ENCODE measurements at regions not wholly inside any gene's neighbourhood (a gene's known extent, or its start where the extent isn't known, plus 50 kb on each side); places are given as distances from the start of the nearest gene placed in this dataset.

DNA sequence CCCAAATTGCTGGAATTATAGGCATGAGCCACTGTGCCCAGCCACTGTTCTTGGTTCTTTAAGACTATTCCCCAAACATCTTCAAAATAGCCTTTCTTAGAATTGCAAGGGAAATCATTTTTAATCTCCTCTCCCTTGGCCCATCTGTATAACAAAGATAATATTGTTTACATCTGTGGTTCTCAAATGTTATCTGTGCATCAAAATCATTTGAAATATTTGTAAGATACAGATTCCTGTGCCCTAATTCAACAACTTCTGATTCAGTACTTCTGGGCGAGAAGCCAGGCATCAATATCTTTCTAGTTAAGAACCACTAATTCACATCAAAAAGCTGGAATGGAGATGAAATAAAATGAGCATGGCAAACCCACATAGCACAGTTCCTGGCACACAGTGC lies 83.0 kb downstream of the TMPRSS5 start:
- no peak overlapping the region for H3K4me3 ChIP-seq (ENCODE audit: insufficient read depth, low read depth, low read length)
- BruUV-seq (replicated peaks) = no TSS peak
- intact Hi-C loops (cut with micrococcal nuclease) = no loop called here
- no peaks in the 10 kb centered on the region for H3K9me1 ChIP-seq (ENCODE audit: insufficient read depth, low read length)
- in situ Hi-C loops (cut with MboI; ENCODE audit: low sequenced_read_pairs) = no loop called here
- no peak overlapping the region for H4K91ac ChIP-seq (ENCODE audit: insufficient read depth, low read depth, low read length)
- ChIA-PET CTCF (no interaction called here), POLR2A (ENCODE audit: unreplicated experiment) (no interaction called here)
- H3K14ac ChIP-seq (replicated peaks; ENCODE audit: low read depth, low read length) = no peak overlapping the region
- no peak overlapping the region for H3K23ac ChIP-seq (ENCODE audit: low read depth, low read length)
- H4K5ac ChIP-seq (ENCODE audit: low read depth, low read length) = no peak overlapping the region
- H3K4ac ChIP-seq (ENCODE audit: low read depth, low read length) = no peak overlapping the region
- H4K20me1 ChIP-seq (ENCODE audit: insufficient read depth, low read length) = no peaks in the 10 kb centered on the region
- H3K18ac ChIP-seq (ENCODE audit: low read depth, low read length) = no peak overlapping the region
- no peak overlapping the region for H2AFZ ChIP-seq (replicated peaks; ENCODE audit: low read length, poor library complexity)
- no peaks in the 10 kb centered on the region for H3K36me3 ChIP-seq (ENCODE audit: control insufficient read depth, insufficient read depth, low read length)
- no peak overlapping the region for H3K4me2 ChIP-seq (ENCODE audit: low read depth, low read length)
- no peak overlapping the region for H2AK9ac ChIP-seq (replicated peaks; ENCODE audit: low read depth, low read length, poor library complexity)
- peaks cover 2% of the 10 kb centered on the region for H3K27me3 ChIP-seq (ENCODE audit: control insufficient read depth, insufficient read depth, low read length)
- DNase-seq (peak; percentile 23), ATAC-seq (ENCODE audit: low read depth) (no peak)
- no peak overlapping the region for H3K56ac ChIP-seq (ENCODE audit: extremely low read depth, insufficient read depth, low read length)
- no peak overlapping the region for H2BK5ac ChIP-seq (ENCODE audit: low read depth, low read length, poor library complexity, severe bottlenecking)
- TF ChIP-seq BHLHE40 (IDR thresholded peaks at IDR 0.05; ENCODE audit: low read depth, low read length) (no peak), CEBPB (IDR thresholded peaks at IDR 0.05; ENCODE audit: low read depth, low read length) (no peak), MAFK (IDR thresholded peaks at IDR 0.05; ENCODE audit: low read depth, low read length) (no peak), RFX5 (IDR thresholded peaks at IDR 0.05; ENCODE audit: low read depth, low read length) (no peak)
- TF ChIP-seq, protein P1, sequence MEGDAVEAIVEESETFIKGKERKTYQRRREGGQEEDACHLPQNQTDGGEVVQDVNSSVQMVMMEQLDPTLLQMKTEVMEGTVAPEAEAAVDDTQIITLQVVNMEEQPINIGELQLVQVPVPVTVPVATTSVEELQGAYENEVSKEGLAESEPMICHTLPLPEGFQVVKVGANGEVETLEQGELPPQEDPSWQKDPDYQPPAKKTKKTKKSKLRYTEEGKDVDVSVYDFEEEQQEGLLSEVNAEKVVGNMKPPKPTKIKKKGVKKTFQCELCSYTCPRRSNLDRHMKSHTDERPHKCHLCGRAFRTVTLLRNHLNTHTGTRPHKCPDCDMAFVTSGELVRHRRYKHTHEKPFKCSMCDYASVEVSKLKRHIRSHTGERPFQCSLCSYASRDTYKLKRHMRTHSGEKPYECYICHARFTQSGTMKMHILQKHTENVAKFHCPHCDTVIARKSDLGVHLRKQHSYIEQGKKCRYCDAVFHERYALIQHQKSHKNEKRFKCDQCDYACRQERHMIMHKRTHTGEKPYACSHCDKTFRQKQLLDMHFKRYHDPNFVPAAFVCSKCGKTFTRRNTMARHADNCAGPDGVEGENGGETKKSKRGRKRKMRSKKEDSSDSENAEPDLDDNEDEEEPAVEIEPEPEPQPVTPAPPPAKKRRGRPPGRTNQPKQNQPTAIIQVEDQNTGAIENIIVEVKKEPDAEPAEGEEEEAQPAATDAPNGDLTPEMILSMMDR (conservative IDR thresholded peaks at IDR 0.05; ENCODE audit: low read depth, low read length) = no peak
- TF ChIP-seq, protein P2, sequence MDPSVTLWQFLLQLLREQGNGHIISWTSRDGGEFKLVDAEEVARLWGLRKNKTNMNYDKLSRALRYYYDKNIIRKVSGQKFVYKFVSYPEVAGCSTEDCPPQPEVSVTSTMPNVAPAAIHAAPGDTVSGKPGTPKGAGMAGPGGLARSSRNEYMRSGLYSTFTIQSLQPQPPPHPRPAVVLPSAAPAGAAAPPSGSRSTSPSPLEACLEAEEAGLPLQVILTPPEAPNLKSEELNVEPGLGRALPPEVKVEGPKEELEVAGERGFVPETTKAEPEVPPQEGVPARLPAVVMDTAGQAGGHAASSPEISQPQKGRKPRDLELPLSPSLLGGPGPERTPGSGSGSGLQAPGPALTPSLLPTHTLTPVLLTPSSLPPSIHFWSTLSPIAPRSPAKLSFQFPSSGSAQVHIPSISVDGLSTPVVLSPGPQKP (IDR thresholded peaks at IDR 0.05; ENCODE audit: borderline replicate concordance, low read depth, low read length) = no peak
- TF ChIP-seq, protein P3, sequence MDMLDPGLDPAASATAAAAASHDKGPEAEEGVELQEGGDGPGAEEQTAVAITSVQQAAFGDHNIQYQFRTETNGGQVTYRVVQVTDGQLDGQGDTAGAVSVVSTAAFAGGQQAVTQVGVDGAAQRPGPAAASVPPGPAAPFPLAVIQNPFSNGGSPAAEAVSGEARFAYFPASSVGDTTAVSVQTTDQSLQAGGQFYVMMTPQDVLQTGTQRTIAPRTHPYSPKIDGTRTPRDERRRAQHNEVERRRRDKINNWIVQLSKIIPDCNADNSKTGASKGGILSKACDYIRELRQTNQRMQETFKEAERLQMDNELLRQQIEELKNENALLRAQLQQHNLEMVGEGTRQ (IDR thresholded peaks at IDR 0.05; ENCODE audit: low read depth, low read length) = no peak
- no peak overlapping the region for H4K8ac ChIP-seq (ENCODE audit: low read depth in 2 of 2, low read length in 2 of 2)
- H2BK20ac ChIP-seq (ENCODE audit: low read depth, low read length) = no peak overlapping the region
- H3K27ac ChIP-seq (ENCODE audit: insufficient read depth, low read length) = no peak overlapping the region
- H2AK5ac ChIP-seq (ENCODE audit: low read depth, low read length) = no peak overlapping the region
- H3K4me1 ChIP-seq (ENCODE audit: control insufficient read depth, insufficient read depth, low read length) = 0 out of 2 replicates have a peak, but pooled peaks cover 2% of the 10 kb centered on the region
- no peaks in the 10 kb centered on the region for H3K79me1 ChIP-seq (ENCODE audit: low read depth in 1 of 2, low read length in 2 of 2)
- H2BK120ac ChIP-seq (ENCODE audit: low read depth, low read length) = no peak overlapping the region
- dilution Hi-C loops (cut with HindIII; ENCODE audit: low sequenced_read_pairs, unreplicated experiment) = no loop called here
- no CpG with 5 or more reads among the region's 1 CpG for WGBS, 2 experiments (ENCODE audit: extremely low coverage in 2 of 2, insufficient read length in 1 of 2)
- H3K9me3 ChIP-seq (ENCODE audit: control insufficient read depth, insufficient read depth, low read length) = peaks cover 1% of the 10 kb centered on the region; the same call in 1 of the 2 replicates
- H2BK15ac ChIP-seq (ENCODE audit: low read depth, low read length) = no peak overlapping the region
- H3K9ac ChIP-seq (ENCODE audit: low read depth, low read length) = no peak overlapping the region

Measured in IMR-90 (cell line).